ENCODE measurements at regions not wholly inside any gene's neighbourhood (a gene's known extent, or its start where the extent isn't known, plus 50 kb on each side); places are given as distances from the start of the nearest gene placed in this dataset.

DNA sequence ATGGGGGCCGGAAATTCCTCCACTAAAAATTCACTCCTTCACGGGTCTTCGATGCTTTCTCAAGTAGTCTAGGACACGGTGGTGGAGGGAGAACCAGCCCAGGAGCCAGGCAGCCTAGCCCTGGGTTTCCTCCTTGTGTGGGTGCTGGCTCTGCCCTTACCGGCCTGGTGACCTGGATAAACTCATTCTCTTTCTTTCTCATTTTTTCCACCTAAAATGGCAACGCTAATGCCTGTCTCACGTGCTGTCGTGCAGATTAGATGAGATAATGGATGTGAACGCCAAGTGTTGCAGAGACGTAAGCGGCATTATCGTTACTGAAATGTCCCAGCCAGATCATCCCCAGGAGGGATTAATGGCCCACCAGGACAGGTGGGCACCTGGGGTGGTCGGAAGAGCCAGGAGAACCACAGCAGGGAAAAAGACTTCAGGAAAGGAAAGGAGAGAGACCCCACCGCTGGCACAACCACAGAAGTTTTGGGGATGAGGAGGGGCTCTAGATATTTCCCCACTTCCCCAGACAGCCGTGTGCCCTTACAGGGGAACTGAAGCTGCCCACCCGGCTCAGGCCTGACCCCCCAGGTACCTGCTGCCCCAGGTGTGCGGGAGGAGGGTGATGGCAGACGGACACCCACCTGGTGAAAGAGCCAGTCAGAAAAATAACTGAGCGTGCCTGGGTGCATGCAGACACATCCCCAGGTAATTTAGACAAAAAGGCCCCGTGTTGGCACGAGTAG lies 100.8 kb upstream of the ASAP2 start:
- TF ChIP-seq POLR2AphosphoS5 (IDR thresholded peaks at IDR 0.05): no peak
- no peak for TF ChIP-seq EP300 (IDR thresholded peaks at IDR 0.05)
- TF ChIP-seq, protein P1, sequence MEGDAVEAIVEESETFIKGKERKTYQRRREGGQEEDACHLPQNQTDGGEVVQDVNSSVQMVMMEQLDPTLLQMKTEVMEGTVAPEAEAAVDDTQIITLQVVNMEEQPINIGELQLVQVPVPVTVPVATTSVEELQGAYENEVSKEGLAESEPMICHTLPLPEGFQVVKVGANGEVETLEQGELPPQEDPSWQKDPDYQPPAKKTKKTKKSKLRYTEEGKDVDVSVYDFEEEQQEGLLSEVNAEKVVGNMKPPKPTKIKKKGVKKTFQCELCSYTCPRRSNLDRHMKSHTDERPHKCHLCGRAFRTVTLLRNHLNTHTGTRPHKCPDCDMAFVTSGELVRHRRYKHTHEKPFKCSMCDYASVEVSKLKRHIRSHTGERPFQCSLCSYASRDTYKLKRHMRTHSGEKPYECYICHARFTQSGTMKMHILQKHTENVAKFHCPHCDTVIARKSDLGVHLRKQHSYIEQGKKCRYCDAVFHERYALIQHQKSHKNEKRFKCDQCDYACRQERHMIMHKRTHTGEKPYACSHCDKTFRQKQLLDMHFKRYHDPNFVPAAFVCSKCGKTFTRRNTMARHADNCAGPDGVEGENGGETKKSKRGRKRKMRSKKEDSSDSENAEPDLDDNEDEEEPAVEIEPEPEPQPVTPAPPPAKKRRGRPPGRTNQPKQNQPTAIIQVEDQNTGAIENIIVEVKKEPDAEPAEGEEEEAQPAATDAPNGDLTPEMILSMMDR (IDR thresholded peaks at IDR 0.05): no peak

All from stomach (tissue), 4 donors.